BJ (cell line): ENCODE measurements at regions not wholly inside any gene's neighbourhood (a gene's known extent, or its start where the extent isn't known, plus 50 kb on each side); places are given as distances from the start of the nearest gene placed in this dataset.

Experiments
- CTCF ChIA-PET: fragments of 350-600 bp; formaldehyde crosslinking; extraction: SDS; loops from one replicate; lab custom pipeline; 2021; ENCODE audit warnings: antibody characterized with exemption, inconsistent platforms; lab: Yijun Ruan, JAX
- POLR2A ChIA-PET: fragments of 300-600 bp; sonication (Branson Sonifier 250); formaldehyde crosslinking; extraction: SDS; loops from one replicate; lab custom pipeline; 2021; ENCODE audit warnings: antibody characterized with exemption; lab: Charles Lee
- DNase-seq: peaks from one replicate; pipeline ENCODE4 v3.0.0-alpha.2; 2011; ENCODE audit warnings: low read depth
- H3K27me3 ChIP-seq: 2 replicates; pipeline ENCODE4 v1.6.0; 2011; ENCODE audit warnings: low read length; ENCODE audit not compliant: control insufficient read depth, insufficient read depth
- H3K36me3 ChIP-seq: 2 replicates; pipeline ENCODE4 v1.5.1; 2011; ENCODE audit warnings: low read length; ENCODE audit not compliant: control insufficient read depth, insufficient read depth
- H3K4me3 ChIP-seq: 2 replicates; pipeline ENCODE4 v1.5.1; 2011; ENCODE audit warnings: low read depth, mild to moderate bottlenecking, control low read depth, low read length
- CTCF ChIP-seq: IDR thresholded peaks from 2 replicates; pipeline ENCODE4 v1.5.1; 2011; ENCODE audit warnings: low read depth, mild to moderate bottlenecking, control low read depth, inconsistent platforms, low read length, moderate library complexity; ENCODE audit not compliant: insufficient read depth

- CTCF ChIA-PET, result no interaction called here
Observed at GRCh38 chr7:24455813-24456525, 117.3 kb upstream of the PALS2 start.

DNA sequence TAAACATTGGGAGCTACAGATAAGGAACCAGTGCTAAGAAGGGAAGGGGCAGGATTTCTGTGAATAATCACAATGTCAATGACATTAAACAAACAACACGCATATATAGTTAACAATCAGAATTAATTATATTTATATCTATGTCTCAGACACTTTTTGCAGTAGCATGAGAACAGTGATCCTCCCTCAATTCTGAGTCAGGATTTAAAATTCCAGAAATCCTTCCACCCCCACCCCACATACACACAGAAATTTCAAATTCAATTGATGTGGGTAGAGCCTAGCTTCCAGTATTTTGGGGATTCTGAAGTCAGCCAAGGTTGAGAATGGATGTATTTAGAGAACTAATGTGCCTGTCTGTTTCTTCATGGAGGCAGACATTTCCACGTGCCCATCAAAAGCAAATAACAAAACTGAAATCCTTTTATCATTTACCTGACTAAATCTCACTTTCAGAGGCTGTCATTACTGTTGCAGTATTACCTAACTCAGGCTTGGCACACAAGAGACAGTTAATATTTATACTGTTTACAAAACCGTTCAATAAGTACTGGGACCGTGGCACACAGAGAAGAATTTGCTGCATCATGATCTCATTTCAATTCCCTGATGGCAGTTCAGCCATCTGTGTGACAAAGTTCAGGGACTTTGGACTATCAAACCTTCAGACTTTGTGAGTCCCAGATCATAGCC is 116.6 kb upstream of the PALS2 start:
- no peak overlapping the region for H3K4me3 ChIP-seq
- DNase-seq, result no peak
- no peaks in the 10 kb centered on the region for H3K27me3 ChIP-seq
- ChIA-PET CTCF (no interaction called here), POLR2A (no interaction called here)
- TF ChIP-seq CTCF, result no peak
- no peaks in the 10 kb centered on the region for H3K36me3 ChIP-seq

More at GRCh38 chr7:24455813-24456525, 117.3 kb upstream of the PALS2 start:
- H3K4me3 ChIP-seq, result no peak overlapping the region
- no peak for DNase-seq
- H3K27me3 ChIP-seq, result no peaks in the 10 kb centered on the region
- POLR2A ChIA-PET, result no interaction called here
- no peak for TF ChIP-seq CTCF
- no peaks in the 10 kb centered on the region for H3K36me3 ChIP-seq

GRCh38 chr7:24457219-24457558 is 116.1 kb upstream of the PALS2 start:
- Histone ChIP-seq H3K27me3 (no peaks in the 10 kb centered on the region), H3K36me3 (no peaks in the 10 kb centered on the region), H3K4me3 (no peak overlapping the region)
- DNase-seq, result no peak
- ChIA-PET POLR2A (no interaction called here), CTCF (no interaction called here)
- TF ChIP-seq CTCF, result no peak

DNA sequence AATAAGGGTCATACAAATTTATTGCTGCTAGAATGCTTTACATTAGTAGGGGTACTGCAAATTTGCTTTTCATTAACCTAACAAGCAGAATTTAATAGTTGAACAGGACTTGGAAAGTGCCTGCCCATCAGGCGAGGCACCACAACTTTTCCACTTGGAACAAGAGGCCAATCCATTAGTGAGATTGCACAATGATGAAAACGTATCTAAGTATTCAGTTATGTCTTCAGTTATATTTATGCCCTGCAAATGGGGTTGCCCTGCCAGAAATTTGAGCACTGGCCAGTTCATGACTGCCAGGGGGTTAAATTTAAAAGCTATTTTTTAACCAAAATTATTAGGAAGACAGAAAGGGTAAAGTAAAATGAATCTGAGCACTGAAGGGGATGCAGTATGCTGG is 111.1 kb upstream of the PALS2 start:
- Histone ChIP-seq H3K4me3 (no peak overlapping the region), H3K36me3 (no peaks in the 10 kb centered on the region), H3K27me3 (no peaks in the 10 kb centered on the region; the same call in 1 of the 2 replicates)
- TF ChIP-seq CTCF, result no peak
- DNase-seq, result no peak
- CTCF ChIA-PET, result no interaction called here
- POLR2A ChIA-PET, result no interaction called here

GRCh38 chr7:24462984-24463383 is 110.3 kb upstream of the PALS2 start:
- TF ChIP-seq CTCF, result no peak
- Histone ChIP-seq H3K4me3 (no peak overlapping the region), H3K27me3 (no peaks in the 10 kb centered on the region; the same call in 1 of the 2 replicates), H3K36me3 (no peaks in the 10 kb centered on the region)
- DNase-seq, result no peak
- ChIA-PET CTCF (no interaction called here), POLR2A (interaction anchor here (0.5 kb wide), 1 partner anchor 22 kb away, joined by 3 read pairs; no protein-coding TSS in a partner anchor)
